C4-2B (cell line): ENCODE measurements at regions not wholly inside any gene's neighbourhood (a gene's known extent, or its start where the extent isn't known, plus 50 kb on each side); places are given as distances from the start of the nearest gene placed in this dataset.

Source experiments
- H3K27ac ChIP-seq: fragments of 450-650 bp; 2 replicates; pipeline ENCODE4 v1.5.1; 2017
- ZFX ChIP-seq: fragments of 450-650 bp; IDR thresholded peaks from 2 replicates; pipeline ENCODE4 v1.6.1; 2017
- TF ChIP-seq, protein P1 (sequence below): fragments of 450-650 bp; conservative IDR thresholded peaks from 2 replicates; pipeline ENCODE4 v1.5.1; 2017; ENCODE audit warnings: mild to moderate bottlenecking

DNA sequence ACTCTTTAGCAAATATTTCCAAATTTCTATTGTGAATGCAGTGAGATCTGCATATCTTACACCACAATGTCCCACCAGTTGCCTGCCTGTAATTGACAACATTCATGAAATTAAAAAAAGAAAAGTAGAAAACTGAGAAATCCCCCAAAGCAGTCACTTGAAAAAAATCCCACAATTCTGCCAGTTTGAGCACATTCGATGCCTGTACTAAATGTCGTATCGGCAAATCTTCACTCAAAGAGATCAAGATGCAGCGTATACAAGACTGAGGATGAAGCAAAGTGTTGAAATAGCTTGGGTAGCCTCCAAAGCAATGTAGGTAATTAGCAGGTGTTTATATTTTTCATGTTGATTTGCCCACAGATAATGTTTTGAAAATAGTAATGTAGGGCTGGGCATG, 186.7 kb upstream of the ZEB2 start:
- no peak overlapping the region for H3K27ac ChIP-seq
- TF ChIP-seq ZFX: no peak
- TF ChIP-seq, protein P1, sequence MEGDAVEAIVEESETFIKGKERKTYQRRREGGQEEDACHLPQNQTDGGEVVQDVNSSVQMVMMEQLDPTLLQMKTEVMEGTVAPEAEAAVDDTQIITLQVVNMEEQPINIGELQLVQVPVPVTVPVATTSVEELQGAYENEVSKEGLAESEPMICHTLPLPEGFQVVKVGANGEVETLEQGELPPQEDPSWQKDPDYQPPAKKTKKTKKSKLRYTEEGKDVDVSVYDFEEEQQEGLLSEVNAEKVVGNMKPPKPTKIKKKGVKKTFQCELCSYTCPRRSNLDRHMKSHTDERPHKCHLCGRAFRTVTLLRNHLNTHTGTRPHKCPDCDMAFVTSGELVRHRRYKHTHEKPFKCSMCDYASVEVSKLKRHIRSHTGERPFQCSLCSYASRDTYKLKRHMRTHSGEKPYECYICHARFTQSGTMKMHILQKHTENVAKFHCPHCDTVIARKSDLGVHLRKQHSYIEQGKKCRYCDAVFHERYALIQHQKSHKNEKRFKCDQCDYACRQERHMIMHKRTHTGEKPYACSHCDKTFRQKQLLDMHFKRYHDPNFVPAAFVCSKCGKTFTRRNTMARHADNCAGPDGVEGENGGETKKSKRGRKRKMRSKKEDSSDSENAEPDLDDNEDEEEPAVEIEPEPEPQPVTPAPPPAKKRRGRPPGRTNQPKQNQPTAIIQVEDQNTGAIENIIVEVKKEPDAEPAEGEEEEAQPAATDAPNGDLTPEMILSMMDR: no peak

DNA sequence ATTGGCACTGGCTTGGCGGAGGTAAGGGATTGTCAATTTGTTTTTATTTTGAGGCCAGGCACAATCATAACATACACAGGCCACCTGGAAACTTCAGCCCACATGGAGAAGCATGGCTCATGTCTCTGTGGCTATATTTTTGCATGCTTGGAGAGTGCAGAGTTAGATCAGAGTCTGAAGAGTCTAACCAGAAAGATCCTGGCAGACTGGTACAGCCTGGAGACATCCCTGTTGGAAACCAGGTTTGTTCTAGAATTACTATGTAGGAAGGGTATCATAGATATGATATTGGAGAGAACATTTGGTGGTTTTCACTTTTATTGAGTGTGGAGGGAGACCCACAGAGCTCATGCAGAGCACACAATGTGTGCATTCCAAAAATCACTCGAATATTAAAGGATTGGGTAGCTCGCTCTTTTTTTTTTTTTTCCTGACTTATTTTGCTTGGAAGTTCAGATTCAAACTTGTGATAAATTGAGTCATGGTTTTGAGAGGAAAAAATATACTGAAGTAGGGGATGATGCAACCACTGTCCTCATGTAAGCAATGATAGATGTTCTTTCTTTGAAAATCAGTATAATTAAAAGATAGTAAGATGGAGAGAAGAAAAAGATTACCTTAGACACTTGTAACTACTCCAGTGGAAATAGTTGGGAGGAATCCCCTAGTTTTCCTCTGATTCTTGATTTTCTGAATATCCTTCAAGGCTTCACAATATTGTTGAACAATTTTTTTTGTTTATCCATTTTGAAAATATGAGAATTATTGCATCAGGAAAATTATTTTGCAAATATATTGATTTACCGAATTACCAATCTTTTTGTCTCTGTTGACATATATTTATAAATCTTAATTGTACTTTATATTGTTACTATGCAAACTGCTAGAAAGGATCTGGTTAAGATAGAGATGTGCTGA, 185.7 kb upstream of the ZEB2 start:
- TF ChIP-seq, protein P1: no peak
- TF ChIP-seq ZFX: no peak
- no peak overlapping the region for H3K27ac ChIP-seq

DNA sequence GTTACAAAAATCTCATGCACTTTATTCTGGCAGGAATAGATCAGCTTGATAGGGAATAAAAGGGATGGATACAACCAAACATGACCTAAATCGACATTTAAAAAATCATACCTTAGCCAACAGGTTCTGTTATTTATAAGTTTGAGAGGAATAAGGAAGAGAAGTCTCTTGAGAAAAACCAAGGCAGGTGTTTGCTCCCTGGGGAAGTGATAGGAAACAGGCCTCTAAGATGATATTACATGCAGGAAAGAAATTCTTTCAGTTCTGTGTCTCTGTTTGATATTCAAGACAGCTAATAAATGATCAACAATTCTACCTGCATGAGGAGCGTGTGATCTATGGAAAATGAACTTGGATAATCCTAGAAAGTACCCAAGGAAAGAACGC, 184.8 kb upstream of the ZEB2 start:
- no peak overlapping the region for H3K27ac ChIP-seq
- TF ChIP-seq ZFX: no peak
- TF ChIP-seq, protein P1: no peak

DNA sequence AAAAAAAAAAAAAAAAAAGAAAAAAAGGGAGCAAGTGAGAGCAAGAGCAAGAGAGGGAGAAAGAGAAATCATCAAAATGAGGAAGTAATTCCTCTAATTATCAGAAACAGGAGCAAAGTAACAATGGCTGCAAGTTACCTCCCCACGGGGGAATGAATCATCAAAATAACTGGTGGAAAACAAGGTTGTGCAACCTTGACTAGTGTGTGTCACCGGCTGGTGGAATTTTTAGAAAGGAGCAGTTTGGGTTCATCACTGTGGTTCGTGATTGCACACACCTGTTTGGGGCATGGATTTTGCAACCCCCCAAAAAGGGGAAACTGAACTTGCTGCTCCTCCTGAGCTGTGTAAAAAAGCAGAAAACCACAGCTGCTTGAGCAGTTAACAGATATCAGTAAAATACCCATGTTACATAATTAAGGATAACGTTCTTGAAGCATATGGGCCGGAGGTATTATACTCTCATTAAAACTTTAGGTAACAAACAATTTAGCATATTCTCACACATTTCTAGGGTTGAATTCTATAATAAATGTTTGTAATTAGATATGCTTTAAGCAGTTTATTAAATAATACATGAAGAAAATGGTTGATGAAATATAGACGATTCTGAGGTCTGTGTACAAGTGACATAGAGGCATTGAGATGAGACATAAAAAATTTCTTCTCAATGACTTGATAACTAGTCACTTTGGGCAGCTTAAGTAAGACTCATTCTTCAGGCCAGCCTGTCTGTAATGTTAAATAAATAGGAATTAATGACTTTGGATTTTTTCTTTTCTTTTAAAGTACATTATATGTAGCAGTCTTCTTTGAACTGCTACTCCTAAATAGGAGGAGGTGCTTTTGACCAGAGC, 184.2 kb upstream of the ZEB2 start:
- H3K27ac ChIP-seq: no peak overlapping the region
- TF ChIP-seq, protein P1: no peak
- no peak for TF ChIP-seq ZFX

DNA sequence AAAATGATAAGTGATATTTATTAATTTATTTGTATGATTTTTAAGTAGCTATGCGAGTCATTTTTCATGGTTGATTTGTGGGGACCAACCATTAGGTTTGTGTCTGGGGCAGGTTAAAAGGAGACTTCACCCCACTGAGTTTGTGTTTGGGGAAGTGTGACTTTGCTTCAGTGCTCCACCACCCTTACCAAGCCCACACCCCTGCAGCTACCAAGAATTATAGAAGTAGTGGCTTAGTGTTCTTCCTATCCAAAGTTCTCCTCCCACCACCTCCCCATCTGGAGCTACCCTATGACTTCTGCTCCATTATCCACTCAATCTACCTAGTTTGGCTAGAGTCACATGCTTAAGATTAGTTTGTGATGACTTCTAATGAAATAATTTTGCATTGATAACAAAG, 182.1 kb upstream of the ZEB2 start:
- TF ChIP-seq ZFX: no peak
- TF ChIP-seq, protein P1: no peak
- no peak overlapping the region for H3K27ac ChIP-seq

DNA sequence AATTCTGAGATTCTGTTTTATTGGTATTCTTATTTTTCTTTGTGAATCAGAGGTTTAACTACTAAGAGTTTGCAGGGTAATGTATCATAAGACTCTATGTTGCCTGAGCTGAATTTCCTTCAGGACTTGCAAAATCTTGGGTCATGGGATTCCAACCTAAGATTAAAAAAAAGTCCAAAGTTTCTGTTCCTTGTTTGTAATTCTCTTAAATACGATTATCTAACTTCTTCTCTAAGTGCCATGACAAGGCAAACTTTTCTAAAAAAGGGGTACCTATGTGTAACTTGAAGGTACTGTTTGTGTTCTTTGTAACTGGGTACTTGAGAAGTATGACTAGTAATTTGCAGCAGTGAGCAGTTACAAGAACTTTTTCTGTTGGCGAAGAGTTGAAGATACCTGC, 181.3 kb upstream of the ZEB2 start:
- TF ChIP-seq, protein P1: no peak
- no peak for TF ChIP-seq ZFX

DNA sequence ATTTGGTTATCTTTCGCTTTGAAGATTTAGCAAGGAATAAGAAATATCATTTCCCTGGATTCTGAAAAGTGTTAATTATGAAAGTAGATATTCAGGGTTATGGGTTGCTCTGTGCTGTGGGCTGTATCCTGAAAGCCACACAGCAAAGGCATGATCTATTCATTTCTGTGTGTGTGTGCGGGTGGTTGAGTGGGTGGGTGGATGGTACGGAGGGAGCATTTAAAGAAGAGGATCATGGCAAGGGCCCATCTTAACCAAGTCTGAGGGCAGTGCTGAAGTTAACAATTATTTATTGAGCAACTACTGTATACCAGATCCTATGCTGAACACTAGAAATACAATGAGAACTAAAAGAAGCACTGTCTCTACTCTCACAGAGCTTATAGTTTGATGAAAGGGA, 178.2 kb upstream of the ZEB2 start:
- TF ChIP-seq, protein P1: no peak
- no peak for TF ChIP-seq ZFX
- no peak overlapping the region for H3K27ac ChIP-seq

More for the DNA sequence above, 181.3 kb upstream of the ZEB2 start:
- H3K27ac ChIP-seq: no peak overlapping the region
